Fibroblast of the aortic adventitia (primary cell): ENCODE measurements at regions not wholly inside any gene's neighbourhood (a gene's known extent, or its start where the extent isn't known, plus 50 kb on each side); places are given as distances from the start of the nearest gene placed in this dataset.

Experiments
- DNase-seq: peaks from one replicate; pipeline ENCODE4 v3.0.0-alpha.2; 2010; ENCODE audit warnings: low read depth
- H3K4me3 ChIP-seq: 2 replicates; pipeline ENCODE4 v1.5.1; 2011; ENCODE audit warnings: low read depth, mild to moderate bottlenecking, control low read depth, low read length, moderate library complexity
- CTCF ChIP-seq: IDR thresholded peaks from 2 replicates; pipeline ENCODE4 v1.5.1; 2011; ENCODE audit warnings: mild to moderate bottlenecking, low read length, control low read depth, inconsistent platforms; ENCODE audit not compliant: insufficient read depth

- DNase-seq = no peak
- no peak for TF ChIP-seq CTCF
- no peak overlapping the region for H3K4me3 ChIP-seq
These were observed 137.9 kb downstream of the TM9SF2 start for GRCh38 chr13:99639126-99639525.

GRCh38 chr13:99636728-99637353 lies 135.6 kb downstream of the TM9SF2 start:
- no peak for TF ChIP-seq CTCF
- no peak overlapping the region for H3K4me3 ChIP-seq
- DNase-seq = no peak

GRCh38 chr13:99636306-99636705 lies 135.0 kb downstream of the TM9SF2 start:
- DNase-seq = no peak
- no peak for TF ChIP-seq CTCF
- no peak overlapping the region for H3K4me3 ChIP-seq

GRCh38 chr13:99634672-99635071 lies 133.4 kb downstream of the TM9SF2 start:
- no peak overlapping the region for H3K4me3 ChIP-seq
- no peak for TF ChIP-seq CTCF
- DNase-seq = no peak

- H3K4me3 ChIP-seq = no peak overlapping the region
- TF ChIP-seq CTCF = no peak
- no peak for DNase-seq
These were observed 129.1 kb downstream of the TM9SF2 start for GRCh38 chr13:99630269-99630898.

GRCh38 chr13:99629641-99630040 lies 128.4 kb downstream of the TM9SF2 start:
- no peak overlapping the region for H3K4me3 ChIP-seq

More at GRCh38 chr13:99629641-99630040, 128.4 kb downstream of the TM9SF2 start:
- TF ChIP-seq CTCF = no peak
- DNase-seq = no peak
